Gastroesophageal sphincter (tissue), 3 donors: ENCODE measurements at regions not wholly inside any gene's neighbourhood (a gene's known extent, or its start where the extent isn't known, plus 50 kb on each side); places are given as distances from the start of the nearest gene placed in this dataset.
"Not testable (repeated sequence)": the region's sequence is repeated elsewhere in the genome, so short reads cannot be mapped to it uniquely, and the experiment has no call there.

Source experiments
- EP300 ChIP-seq: sonication (generic); formaldehyde crosslinking; IDR thresholded peaks from one replicate; pipeline ENCODE4 v1.6.1; 2017; ENCODE audit warnings: antibody characterized with exemption, mild to moderate bottlenecking
- POLR2A ChIP-seq, 2 donors: fragments of 450-650 bp; IDR thresholded peaks; one replicate each; pipeline ENCODE4 v1.6.1; 2017; ENCODE audit warnings: antibody characterized with exemption in 2 of 2, mild to moderate bottlenecking in 2 of 2, moderate library complexity in 1 of 2
- POLR2AphosphoS5 ChIP-seq: sonication (generic); formaldehyde crosslinking; IDR thresholded peaks from one replicate; pipeline ENCODE4 v1.6.1; 2017; ENCODE audit warnings: antibody characterized with exemption
- TF ChIP-seq, protein P1 (sequence below), 4 experiments: fragments of 200-600 bp in 2 of 4; fragments of 450-650 bp in 2 of 4; sonication (generic) in 1 of 4; IDR thresholded peaks; one replicate each; pipeline ENCODE4 v1.5.1; 2017 to 2019; ENCODE audit warnings: antibody characterized with exemption in 4 of 4, mild to moderate bottlenecking in 2 of 4, moderate library complexity in 2 of 4

DNA sequence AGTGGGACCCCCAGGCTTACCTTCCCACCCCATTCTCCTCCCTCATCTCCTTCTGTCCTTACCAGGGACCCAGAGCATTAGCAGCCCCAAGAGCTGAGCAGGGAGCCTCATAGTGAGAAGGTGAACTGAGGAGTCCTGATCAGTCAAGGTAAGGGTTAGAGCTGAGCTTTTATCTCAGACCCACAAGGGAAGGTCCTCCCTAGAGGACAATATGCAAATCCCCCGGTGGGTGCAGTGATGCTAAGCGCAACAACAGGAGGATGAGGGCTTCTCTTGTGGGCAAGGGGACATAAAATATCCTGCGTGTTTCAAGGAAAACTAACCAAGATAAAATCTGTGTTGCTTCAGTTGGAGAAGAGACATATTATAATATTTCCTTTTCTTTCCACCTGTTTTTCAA, 505.2 kb downstream of the RPIA start:
- TF ChIP-seq POLR2A (IDR thresholded peaks at IDR 0.05); POLR2AphosphoS5; EP300: not testable (repeated sequence)
- TF ChIP-seq, protein P1, sequence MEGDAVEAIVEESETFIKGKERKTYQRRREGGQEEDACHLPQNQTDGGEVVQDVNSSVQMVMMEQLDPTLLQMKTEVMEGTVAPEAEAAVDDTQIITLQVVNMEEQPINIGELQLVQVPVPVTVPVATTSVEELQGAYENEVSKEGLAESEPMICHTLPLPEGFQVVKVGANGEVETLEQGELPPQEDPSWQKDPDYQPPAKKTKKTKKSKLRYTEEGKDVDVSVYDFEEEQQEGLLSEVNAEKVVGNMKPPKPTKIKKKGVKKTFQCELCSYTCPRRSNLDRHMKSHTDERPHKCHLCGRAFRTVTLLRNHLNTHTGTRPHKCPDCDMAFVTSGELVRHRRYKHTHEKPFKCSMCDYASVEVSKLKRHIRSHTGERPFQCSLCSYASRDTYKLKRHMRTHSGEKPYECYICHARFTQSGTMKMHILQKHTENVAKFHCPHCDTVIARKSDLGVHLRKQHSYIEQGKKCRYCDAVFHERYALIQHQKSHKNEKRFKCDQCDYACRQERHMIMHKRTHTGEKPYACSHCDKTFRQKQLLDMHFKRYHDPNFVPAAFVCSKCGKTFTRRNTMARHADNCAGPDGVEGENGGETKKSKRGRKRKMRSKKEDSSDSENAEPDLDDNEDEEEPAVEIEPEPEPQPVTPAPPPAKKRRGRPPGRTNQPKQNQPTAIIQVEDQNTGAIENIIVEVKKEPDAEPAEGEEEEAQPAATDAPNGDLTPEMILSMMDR (IDR thresholded peaks at IDR 0.05): not testable (repeated sequence)
